ENCODE measurements at regions not wholly inside any gene's neighbourhood (a gene's known extent, or its start where the extent isn't known, plus 50 kb on each side); places are given as distances from the start of the nearest gene placed in this dataset.

- no peak for DNase-seq
Observed at GRCh38 chr6:19979059-19979458, 141.9 kb downstream of the ID4 start.

- no peak for DNase-seq
Observed at GRCh38 chr6:19979986-19980385, 142.8 kb downstream of the ID4 start.

- no peak for DNase-seq
Observed at GRCh38 chr6:19983374-19983773, 146.2 kb downstream of the ID4 start.

- DNase-seq: no peak
Observed at GRCh38 chr6:19986691-19987438, 149.7 kb downstream of the ID4 start.

- DNase-seq: peak in 1 of 2 experiments; percentile 11
Observed at GRCh38 chr6:19988555-19988954, 151.4 kb downstream of the ID4 start.

GRCh38 chr6:19991176-19991575 is 154.0 kb downstream of the ID4 start:
- DNase-seq: no peak

GRCh38 chr6:19994909-19995308 is 157.7 kb downstream of the ID4 start:
- no peak for DNase-seq

- no peak for DNase-seq
Observed at GRCh38 chr6:19995575-19996257, 158.5 kb downstream of the ID4 start.

GRCh38 chr6:19997104-19997503 is 159.9 kb downstream of the ID4 start:
- DNase-seq: no peak

GRCh38 chr6:19998541-19998940 is 161.4 kb downstream of the ID4 start:
- DNase-seq: no peak

GRCh38 chr6:19999319-20000191 is 162.4 kb downstream of the ID4 start:
- DNase-seq: peak; percentile 64

GRCh38 chr6:20001286-20001685 is 164.1 kb downstream of the ID4 start:
- DNase-seq: no peak

GRCh38 chr6:20006037-20006436 is 168.9 kb downstream of the ID4 start:
- no peak for DNase-seq

GRCh38 chr6:20008131-20008530 is 171.0 kb downstream of the ID4 start:
- DNase-seq: no peak

- no peak for DNase-seq
Observed at GRCh38 chr6:20013066-20013861, 176.1 kb downstream of the ID4 start.

GRCh38 chr6:20014508-20014907 is 177.3 kb downstream of the ID4 start:
- DNase-seq: no peak

- no peak for DNase-seq
Observed at GRCh38 chr6:20020526-20020925, 183.4 kb downstream of the ID4 start.

- no peak for DNase-seq
Observed at GRCh38 chr6:20021795-20022194, 184.6 kb downstream of the ID4 start.

- peak in 1 of 2 experiments; percentile 27 for DNase-seq
Observed at GRCh38 chr6:20023549-20024315, 186.6 kb downstream of the ID4 start.

- DNase-seq: no peak
Observed at GRCh38 chr6:20024316-20024673, 187.1 kb downstream of the ID4 start.

- no peak for DNase-seq
Observed at GRCh38 chr6:20024978-20025377, 187.3 kb downstream of the MBOAT1 start.

GRCh38 chr6:20025681-20026080 is 186.6 kb downstream of the MBOAT1 start:
- DNase-seq: no peak

Measured in AML-193 (cell line).